ENCODE measurements at regions not wholly inside any gene's neighbourhood (a gene's known extent, or its start where the extent isn't known, plus 50 kb on each side); places are given as distances from the start of the nearest gene placed in this dataset.
"Not testable (repeated sequence)": the region's sequence is repeated elsewhere in the genome, so short reads cannot be mapped to it uniquely, and the experiment has no call there.

DNA sequence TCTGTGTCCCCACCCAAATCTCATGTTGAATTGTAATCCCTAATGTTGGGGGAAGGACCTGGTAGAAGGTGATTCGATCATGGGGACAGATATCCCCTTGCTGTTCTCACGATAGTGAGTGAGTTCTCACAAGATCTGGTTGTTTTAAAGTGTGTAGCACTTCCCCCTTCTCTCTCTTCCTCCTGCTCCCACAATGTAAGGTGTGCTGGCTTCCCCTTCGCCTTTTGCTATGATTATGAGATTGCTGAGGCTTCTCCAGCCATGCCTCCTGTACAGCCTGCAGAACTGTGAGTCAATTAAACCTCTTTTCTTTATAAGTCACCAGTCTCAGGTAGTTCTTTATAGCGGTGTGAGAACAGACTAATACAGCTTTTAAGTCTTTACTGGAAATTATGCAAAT, 193.3 kb upstream of the RBBP8 start:
- TF ChIP-seq, protein P1, sequence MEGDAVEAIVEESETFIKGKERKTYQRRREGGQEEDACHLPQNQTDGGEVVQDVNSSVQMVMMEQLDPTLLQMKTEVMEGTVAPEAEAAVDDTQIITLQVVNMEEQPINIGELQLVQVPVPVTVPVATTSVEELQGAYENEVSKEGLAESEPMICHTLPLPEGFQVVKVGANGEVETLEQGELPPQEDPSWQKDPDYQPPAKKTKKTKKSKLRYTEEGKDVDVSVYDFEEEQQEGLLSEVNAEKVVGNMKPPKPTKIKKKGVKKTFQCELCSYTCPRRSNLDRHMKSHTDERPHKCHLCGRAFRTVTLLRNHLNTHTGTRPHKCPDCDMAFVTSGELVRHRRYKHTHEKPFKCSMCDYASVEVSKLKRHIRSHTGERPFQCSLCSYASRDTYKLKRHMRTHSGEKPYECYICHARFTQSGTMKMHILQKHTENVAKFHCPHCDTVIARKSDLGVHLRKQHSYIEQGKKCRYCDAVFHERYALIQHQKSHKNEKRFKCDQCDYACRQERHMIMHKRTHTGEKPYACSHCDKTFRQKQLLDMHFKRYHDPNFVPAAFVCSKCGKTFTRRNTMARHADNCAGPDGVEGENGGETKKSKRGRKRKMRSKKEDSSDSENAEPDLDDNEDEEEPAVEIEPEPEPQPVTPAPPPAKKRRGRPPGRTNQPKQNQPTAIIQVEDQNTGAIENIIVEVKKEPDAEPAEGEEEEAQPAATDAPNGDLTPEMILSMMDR (IDR thresholded peaks at IDR 0.05; ENCODE audit: extremely low read depth, missing control alignments), result no peak
- no peak for DNase-seq (ENCODE audit: low spot score)

DNA sequence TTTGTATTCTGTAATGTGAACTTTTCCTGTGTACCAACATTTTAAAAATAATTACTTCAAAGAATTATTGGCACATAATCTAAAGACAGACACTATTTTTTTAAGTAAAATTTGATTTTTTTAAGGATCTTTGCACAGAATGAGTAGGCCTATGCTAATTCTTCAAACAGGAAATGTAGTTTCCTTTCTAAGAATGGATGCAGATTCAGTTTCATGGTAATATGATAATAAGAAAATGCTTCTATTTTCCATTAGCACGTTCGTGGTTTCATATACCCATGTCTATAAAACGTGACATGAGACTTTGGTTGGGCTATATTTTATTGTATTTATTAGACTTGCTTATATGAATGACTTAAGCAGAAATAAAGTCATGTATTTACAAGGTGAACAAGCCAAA, 191.8 kb upstream of the RBBP8 start:
- DNase-seq (ENCODE audit: low spot score), result no peak
- TF ChIP-seq, protein P1 (IDR thresholded peaks at IDR 0.05; ENCODE audit: extremely low read depth, missing control alignments), result no peak

GRCh38 chr18:22742409-22742808, 190.7 kb upstream of the RBBP8 start:
- TF ChIP-seq, protein P1 (IDR thresholded peaks at IDR 0.05; ENCODE audit: extremely low read depth, missing control alignments), result no peak
- DNase-seq (ENCODE audit: low spot score), result no peak

DNA sequence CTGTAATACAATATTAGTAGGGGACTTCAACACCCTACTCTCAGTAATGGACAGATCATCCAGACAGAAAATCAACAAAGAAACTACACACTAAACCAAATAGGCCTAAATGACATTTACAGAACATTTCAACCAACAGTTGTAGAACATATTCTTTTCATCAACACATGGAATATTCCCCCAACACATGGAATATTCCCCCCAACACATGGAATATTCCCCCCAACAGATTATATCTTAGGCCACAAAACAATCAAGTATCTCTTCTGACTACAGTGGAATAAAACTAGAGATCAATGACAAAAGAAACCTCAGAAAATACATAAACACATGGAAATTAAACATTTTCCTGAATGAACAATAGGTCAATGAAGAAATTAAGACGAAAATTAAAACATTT, 187.2 kb upstream of the RBBP8 start:
- DNase-seq (ENCODE audit: low spot score), result no peak
- TF ChIP-seq, protein P1 (IDR thresholded peaks at IDR 0.05; ENCODE audit: extremely low read depth, missing control alignments), result no peak

GRCh38 chr18:22752014-22752413, 181.1 kb upstream of the RBBP8 start:
- TF ChIP-seq, protein P1 (IDR thresholded peaks at IDR 0.05; ENCODE audit: extremely low read depth, missing control alignments), result no peak
- no peak for DNase-seq (ENCODE audit: low spot score)

DNA sequence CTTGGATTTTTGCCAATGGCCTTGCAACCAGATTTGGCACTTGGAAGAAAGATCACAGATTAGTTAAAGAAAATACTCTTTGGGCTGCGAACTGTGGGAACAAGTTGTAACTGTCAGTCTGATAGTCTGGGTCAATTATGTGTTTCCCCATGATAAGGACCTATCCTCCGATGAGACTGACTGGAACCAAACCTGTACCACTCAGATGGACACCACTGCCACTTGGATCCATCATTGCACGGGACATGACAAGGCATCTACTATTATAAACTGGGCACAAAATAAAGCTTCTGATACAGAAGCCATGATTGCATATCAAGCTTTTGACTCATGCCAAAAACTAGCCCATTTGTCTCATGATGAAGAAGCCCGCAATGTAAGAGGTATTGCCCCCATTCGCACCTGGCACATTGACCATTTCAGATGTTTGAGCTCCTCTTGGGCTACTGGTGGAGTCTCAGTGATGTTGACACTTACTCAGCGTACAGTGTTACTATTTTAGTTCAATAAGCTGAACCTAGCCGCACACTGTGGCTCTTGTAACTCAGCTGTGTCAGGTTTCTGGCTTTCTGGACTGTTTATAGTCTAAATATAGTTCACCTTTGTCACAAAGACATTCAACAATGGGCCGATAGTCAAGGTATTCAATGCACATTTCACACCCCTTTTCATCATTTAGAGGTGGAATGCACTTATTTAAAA, 179.8 kb upstream of the RBBP8 start:
- TF ChIP-seq, protein P1 (IDR thresholded peaks at IDR 0.05; ENCODE audit: extremely low read depth, missing control alignments), result no peak
- DNase-seq (ENCODE audit: low spot score), result no peak

DNA sequence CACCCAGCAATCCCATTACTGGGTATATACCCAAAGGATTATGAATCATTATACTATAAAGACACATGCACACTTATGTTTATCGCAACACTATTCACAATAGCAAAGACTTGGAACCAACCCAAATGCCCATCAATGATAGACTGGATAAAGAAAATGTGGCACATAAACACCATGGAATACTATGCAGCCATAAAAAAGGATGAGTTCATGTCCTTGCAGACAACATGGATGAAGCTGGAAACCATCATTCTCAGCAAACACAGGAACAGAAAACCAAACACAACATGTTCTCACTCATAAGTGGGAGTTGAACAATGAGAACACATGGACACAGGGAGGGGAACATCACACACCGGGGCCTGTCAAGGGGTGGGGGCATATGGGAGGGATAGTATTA, 169.1 kb upstream of the RBBP8 start:
- not testable (repeated sequence) for DNase-seq (ENCODE audit: low spot score)

DNA sequence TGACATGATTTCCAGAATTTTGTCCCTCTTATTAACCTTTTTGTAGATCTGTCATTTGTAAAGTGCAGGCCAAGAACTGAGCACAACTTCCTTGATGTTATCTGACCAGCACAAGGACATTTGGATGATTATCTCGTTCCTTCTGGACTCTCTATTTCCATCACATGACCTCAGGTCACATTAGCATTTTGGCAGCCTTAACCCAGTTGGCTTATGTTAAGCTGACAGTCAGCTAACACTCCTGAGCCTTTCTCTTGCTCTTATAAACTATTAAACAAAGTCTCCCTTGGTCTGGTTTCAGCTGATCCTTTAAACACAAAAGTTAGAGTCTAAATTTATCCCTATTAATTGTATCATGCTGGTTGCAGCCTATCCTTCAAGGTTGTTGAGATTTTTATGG, 167.2 kb upstream of the RBBP8 start:
- TF ChIP-seq, protein P1 (IDR thresholded peaks at IDR 0.05; ENCODE audit: extremely low read depth, missing control alignments), result no peak
- DNase-seq (ENCODE audit: low spot score), result no peak

All from GM20000 (cell line).